ENCODE measurements at regions not wholly inside any gene's neighbourhood (a gene's known extent, or its start where the extent isn't known, plus 50 kb on each side); places are given as distances from the start of the nearest gene placed in this dataset.

GRCh38 chr5:26813235-26813634 lies 225.2 kb downstream of the CDH9 start:
- Histone ChIP-seq H3K4ac (ENCODE audit: low read depth, low read length) (no peak overlapping the region), H2AFZ (replicated peaks; ENCODE audit: low read length, poor library complexity) (no peak overlapping the region), H4K5ac (ENCODE audit: low read depth, low read length) (no peak overlapping the region), H4K8ac (ENCODE audit: low read depth in 2 of 2, low read length in 2 of 2) (no peak overlapping the region), H3K27me3 (ENCODE audit: control insufficient read depth, insufficient read depth, low read length) (no peaks in the 10 kb centered on the region), H3K14ac (replicated peaks; ENCODE audit: low read depth, low read length) (no peak overlapping the region), H4K91ac (ENCODE audit: insufficient read depth, low read depth, low read length) (no peak overlapping the region), H3K9me3 (ENCODE audit: control insufficient read depth, insufficient read depth, low read length) (peaks cover 7% of the 10 kb centered on the region), H3K4me1 (ENCODE audit: control insufficient read depth, insufficient read depth, low read length) (no peaks in the 10 kb centered on the region), H3K18ac (ENCODE audit: low read depth, low read length) (no peak overlapping the region), H3K79me1 (ENCODE audit: low read depth in 1 of 2, low read length in 2 of 2) (no peaks in the 10 kb centered on the region), H2BK120ac (ENCODE audit: low read depth, low read length) (no peak overlapping the region), H2BK20ac (ENCODE audit: low read depth, low read length) (no peak overlapping the region), H3K4me2 (ENCODE audit: low read depth, low read length) (no peak overlapping the region), H3K9me1 (ENCODE audit: insufficient read depth, low read length) (no peaks in the 10 kb centered on the region), H3K23ac (ENCODE audit: low read depth, low read length) (no peak overlapping the region), H4K20me1 (ENCODE audit: insufficient read depth, low read length) (no peaks in the 10 kb centered on the region), H2AK9ac (replicated peaks; ENCODE audit: low read depth, low read length, poor library complexity) (no peak overlapping the region), H2AK5ac (ENCODE audit: low read depth, low read length) (no peak overlapping the region), H3K4me3 (ENCODE audit: insufficient read depth, low read depth, low read length) (no peak overlapping the region), H3K27ac (ENCODE audit: insufficient read depth, low read length) (no peak overlapping the region), H3K56ac (ENCODE audit: extremely low read depth, insufficient read depth, low read length) (no peak overlapping the region), H2BK5ac (ENCODE audit: low read depth, low read length, poor library complexity, severe bottlenecking) (no peak overlapping the region), H3K9ac (ENCODE audit: low read depth, low read length) (no peak overlapping the region), H2BK15ac (ENCODE audit: low read depth, low read length) (no peak overlapping the region), H3K36me3 (ENCODE audit: control insufficient read depth, insufficient read depth, low read length) (no peaks in the 10 kb centered on the region)
- POLR2A ChIA-PET (ENCODE audit: unreplicated experiment) = no interaction called here
- dilution Hi-C loops (cut with HindIII; ENCODE audit: low sequenced_read_pairs, unreplicated experiment) = no loop called here
- 36% methylated on average over 2 of the region's 7 CpGs; no CpG with 5 or more reads in 1 of the 2 experiments for WGBS, 2 experiments (ENCODE audit: extremely low coverage in 2 of 2, insufficient read length in 1 of 2)
- no TSS peak for BruUV-seq (replicated peaks)
- intact Hi-C loops (cut with micrococcal nuclease) = no loop called here
- no peak for ATAC-seq (ENCODE audit: low read depth)
- CTCF ChIA-PET = no interaction called here
- TF ChIP-seq CTCF (conservative IDR thresholded peaks at IDR 0.05; ENCODE audit: low read depth, low read length) = no peak
- no peak for TF ChIP-seq ELK1 (IDR thresholded peaks at IDR 0.05; ENCODE audit: borderline replicate concordance, low read depth, low read length)
- TF ChIP-seq RCOR1 (IDR thresholded peaks at IDR 0.05; ENCODE audit: insufficient replicate concordance, low read length) = no peak
- TF ChIP-seq NFE2L2 (IDR thresholded peaks at IDR 0.05; ENCODE audit: low read depth, low read length) = no peak
- no peak for TF ChIP-seq USF2 (IDR thresholded peaks at IDR 0.05; ENCODE audit: low read depth, low read length)
- TF ChIP-seq MAFK (IDR thresholded peaks at IDR 0.05; ENCODE audit: low read depth, low read length) = no peak
- no peak for TF ChIP-seq MAZ (IDR thresholded peaks at IDR 0.05; ENCODE audit: borderline replicate concordance, low read depth, low read length)
- no peak for TF ChIP-seq SMC3 (IDR thresholded peaks at IDR 0.05; ENCODE audit: low read depth, low read length)
- TF ChIP-seq RFX5 (IDR thresholded peaks at IDR 0.05; ENCODE audit: low read depth, low read length) = no peak
- no peak for TF ChIP-seq FOS (IDR thresholded peaks at IDR 0.05; ENCODE audit: low read depth, low read length)
- no peak for TF ChIP-seq CEBPB (IDR thresholded peaks at IDR 0.05; ENCODE audit: low read depth, low read length)
- no peak for TF ChIP-seq RAD21 (IDR thresholded peaks at IDR 0.05; ENCODE audit: low read length)
- no peak for TF ChIP-seq BHLHE40 (IDR thresholded peaks at IDR 0.05; ENCODE audit: low read depth, low read length)
- no peak for TF ChIP-seq POLR2A (IDR thresholded peaks at IDR 0.05; ENCODE audit: low read depth, low read length)
- TF ChIP-seq CHD1 (IDR thresholded peaks at IDR 0.05; ENCODE audit: low read depth, low read length) = no peak
- in situ Hi-C loops (cut with MboI; ENCODE audit: low sequenced_read_pairs) = no loop called here
- no peak for DNase-seq

Data from IMR-90 (cell line).